ENCODE measurements at regions not wholly inside any gene's neighbourhood (a gene's known extent, or its start where the extent isn't known, plus 50 kb on each side); places are given as distances from the start of the nearest gene placed in this dataset.
A peak's percentile ranks its signal among the peaks of the same experiment; 100 is the strongest.
"Not testable (repeated sequence)": the region's sequence is repeated elsewhere in the genome, so short reads cannot be mapped to it uniquely, and the experiment has no call there.

GRCh38 chr2:110344405-110345035, 128.1 kb downstream of the LIMS4 start:
- not testable (repeated sequence) for H3K27me3 ChIP-seq, H3K9me3 ChIP-seq, H3K36me3 ChIP-seq, H3K27ac ChIP-seq, H3K4me1 ChIP-seq, H3K4me3 ChIP-seq
- peak in 1 of 3 donors; percentile 11 for DNase-seq

DNA sequence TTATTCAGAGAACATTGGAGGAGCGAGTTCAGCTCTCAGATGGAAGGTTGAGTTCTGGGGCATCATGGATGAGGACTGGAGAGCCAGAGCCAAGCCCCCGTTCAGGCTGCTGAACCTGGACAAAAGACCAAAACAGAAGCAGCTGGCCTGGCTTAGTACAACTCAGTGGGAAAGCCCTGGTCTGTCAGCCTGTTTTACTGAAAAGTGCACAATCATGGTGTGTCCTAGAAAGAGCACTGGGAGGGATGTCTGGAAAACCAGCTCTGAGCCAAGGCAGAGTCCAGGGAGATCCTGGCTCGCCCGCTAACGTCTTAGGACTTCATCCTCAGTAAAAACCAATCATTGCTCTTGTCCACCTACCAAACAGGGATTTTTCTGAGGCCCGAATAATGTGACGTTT, 129.7 kb upstream of the MTLN start:
- not testable (repeated sequence) for H3K9me3 ChIP-seq, DNase-seq, H3K4me3 ChIP-seq, H3K27me3 ChIP-seq, H3K27ac ChIP-seq, H3K4me1 ChIP-seq, H3K36me3 ChIP-seq

- not testable (repeated sequence) for H3K36me3 ChIP-seq, DNase-seq
Measured at GRCh38 chr2:110339126-110339525, 126.8 kb upstream of the MTLN start.

GRCh38 chr2:110338277-110339003, 126.1 kb upstream of the MTLN start:
- DNase-seq: peak in 2 of 3 donors; percentile 45
- not testable (repeated sequence) for H3K9me3 ChIP-seq, H3K36me3 ChIP-seq, H3K4me3 ChIP-seq, H3K27me3 ChIP-seq, H3K4me1 ChIP-seq
- peak overlapping the region in 3 of 4 donors; percentile 39 to 73 (median 62) for H3K27ac ChIP-seq

More at GRCh38 chr2:110339126-110339525, 126.8 kb upstream of the MTLN start:
- H3K27ac ChIP-seq, H3K9me3 ChIP-seq, H3K27me3 ChIP-seq, H3K4me3 ChIP-seq, H3K4me1 ChIP-seq: not testable (repeated sequence)

DNA sequence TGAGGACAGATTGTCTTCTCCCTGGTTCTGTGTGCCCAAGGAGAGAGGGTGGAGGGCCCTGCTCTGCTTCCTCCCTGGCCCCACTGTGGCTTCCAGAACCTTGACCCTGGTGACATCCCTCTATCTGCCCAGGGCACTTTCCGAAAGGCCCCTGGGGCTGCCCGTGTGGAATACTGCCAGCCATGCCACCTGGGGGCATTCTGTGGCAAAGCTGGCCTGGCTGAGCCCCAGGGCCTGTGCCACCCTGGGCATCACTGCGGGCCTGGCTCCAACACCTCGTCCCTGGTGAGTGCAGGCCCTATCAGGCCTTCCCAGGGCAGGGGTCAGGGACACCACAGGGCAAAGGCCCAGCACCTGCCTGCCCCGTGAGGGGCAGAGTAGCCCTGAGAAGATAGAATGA, 123.7 kb upstream of the MTLN start:
- not testable (repeated sequence) for H3K4me1 ChIP-seq, H3K27ac ChIP-seq, H3K36me3 ChIP-seq, H3K9me3 ChIP-seq, H3K4me3 ChIP-seq, H3K27me3 ChIP-seq
- DNase-seq: peak in 2 of 3 donors; percentile 10 to 18

- not testable (repeated sequence) for H3K27ac ChIP-seq, H3K4me3 ChIP-seq, H3K27me3 ChIP-seq, H3K9me3 ChIP-seq, H3K36me3 ChIP-seq, H3K4me1 ChIP-seq
- peak in 1 of 3 donors; percentile 42 for DNase-seq
Measured at GRCh38 chr2:110335415-110336049, 123.2 kb upstream of the MTLN start.

GRCh38 chr2:110333114-110334095, 121.1 kb upstream of the MTLN start:
- peak in 2 of 3 donors; percentile 26 to 37 for DNase-seq

DNA sequence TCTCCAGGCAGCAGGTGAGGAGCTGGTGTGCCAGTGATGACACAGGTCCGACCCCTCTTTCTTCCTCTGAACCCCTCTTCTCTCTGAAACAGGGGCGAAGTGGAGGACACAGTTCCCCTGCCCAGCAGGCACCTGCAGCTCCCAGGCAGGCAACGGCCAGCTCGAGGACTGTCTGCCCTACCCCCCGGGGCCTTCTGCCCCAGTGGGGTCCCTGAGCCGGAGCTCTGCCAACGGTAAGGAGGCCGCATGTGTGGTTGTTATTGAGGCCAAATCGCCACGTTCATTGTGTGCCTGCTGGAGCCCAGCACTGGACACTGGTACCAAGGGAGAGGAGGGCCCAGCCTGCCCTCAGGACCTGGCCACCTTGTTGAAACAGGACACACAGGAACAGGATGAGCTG, 119.3 kb upstream of the MTLN start:
- H3K4me3 ChIP-seq, DNase-seq: not testable (repeated sequence)

More at GRCh38 chr2:110333114-110334095, 121.1 kb upstream of the MTLN start:
- not testable (repeated sequence) for H3K27ac ChIP-seq, H3K9me3 ChIP-seq, H3K27me3 ChIP-seq, H3K4me3 ChIP-seq, H3K36me3 ChIP-seq, H3K4me1 ChIP-seq

DNA sequence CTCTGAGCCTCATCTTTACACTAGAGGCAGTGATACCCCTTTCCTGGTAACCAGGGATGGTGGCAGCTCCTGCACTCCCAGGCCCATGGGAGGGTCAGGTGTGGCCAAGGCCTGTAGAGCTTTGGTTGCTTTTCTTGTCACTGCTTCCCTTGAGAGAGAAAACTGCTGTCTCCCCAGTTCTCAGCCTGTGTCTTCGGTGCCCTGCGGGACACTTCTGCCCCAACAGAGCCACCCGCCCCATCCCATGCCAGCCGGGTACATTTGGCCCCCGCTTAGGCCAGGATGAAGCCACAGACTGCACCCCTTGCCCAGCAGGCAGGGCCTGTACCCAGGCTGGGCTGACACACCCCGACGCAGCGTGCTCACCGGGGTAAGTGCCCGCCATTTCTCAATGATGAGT, 117.4 kb upstream of the MTLN start:
- H3K36me3 ChIP-seq, DNase-seq, H3K4me1 ChIP-seq, H3K27ac ChIP-seq, H3K4me3 ChIP-seq, H3K9me3 ChIP-seq, H3K27me3 ChIP-seq: not testable (repeated sequence)

More for the DNA sequence above, 119.3 kb upstream of the MTLN start:
- not testable (repeated sequence) for H3K27ac ChIP-seq, H3K36me3 ChIP-seq, H3K9me3 ChIP-seq, H3K27me3 ChIP-seq, H3K4me1 ChIP-seq

DNA sequence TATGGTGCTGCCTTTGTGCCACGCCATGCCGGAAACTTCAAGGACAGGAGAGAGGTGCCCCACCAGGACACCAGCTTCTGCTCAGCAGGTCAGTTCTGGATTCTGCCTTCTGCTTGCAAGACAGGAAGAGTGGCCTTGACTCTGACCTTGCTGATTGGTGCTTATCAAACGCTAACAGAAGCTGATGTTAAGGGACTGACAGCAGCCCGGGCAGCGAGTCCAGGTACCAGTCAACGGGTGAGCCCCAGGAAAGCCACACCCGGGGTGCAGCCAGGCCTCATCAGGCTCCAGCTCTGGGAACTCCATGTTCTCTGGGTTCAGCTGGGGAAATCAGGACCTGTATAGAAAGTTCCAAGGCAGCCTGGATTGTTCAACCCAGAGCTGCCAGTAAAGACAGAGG, 116.8 kb upstream of the MTLN start:
- DNase-seq: peak in 1 of 3 donors; percentile 61
- H3K9me3 ChIP-seq, H3K4me3 ChIP-seq, H3K4me1 ChIP-seq, H3K27me3 ChIP-seq, H3K27ac ChIP-seq, H3K36me3 ChIP-seq: not testable (repeated sequence)

DNA sequence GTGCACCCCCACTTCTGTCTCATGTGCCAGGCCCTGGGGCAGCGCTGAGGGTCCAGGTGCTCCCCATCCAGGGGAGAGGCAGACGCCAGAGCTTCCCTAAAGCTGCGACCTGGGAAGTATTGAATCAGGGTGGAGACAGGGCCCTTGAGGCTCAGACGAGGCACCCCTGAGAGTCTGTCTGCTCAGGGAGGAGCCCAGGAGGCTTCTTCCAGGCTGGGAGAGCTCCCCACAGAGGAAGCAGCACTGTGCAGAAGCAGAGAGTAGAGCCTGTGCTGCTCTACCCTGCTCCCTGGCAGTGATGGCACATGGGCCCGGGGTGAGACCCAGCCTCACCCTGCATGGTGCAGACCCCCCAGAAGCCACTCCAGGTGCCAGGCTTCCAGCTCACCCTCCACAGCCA, 116.3 kb upstream of the MTLN start:
- H3K4me3 ChIP-seq, H3K9me3 ChIP-seq: not testable (repeated sequence)

DNA sequence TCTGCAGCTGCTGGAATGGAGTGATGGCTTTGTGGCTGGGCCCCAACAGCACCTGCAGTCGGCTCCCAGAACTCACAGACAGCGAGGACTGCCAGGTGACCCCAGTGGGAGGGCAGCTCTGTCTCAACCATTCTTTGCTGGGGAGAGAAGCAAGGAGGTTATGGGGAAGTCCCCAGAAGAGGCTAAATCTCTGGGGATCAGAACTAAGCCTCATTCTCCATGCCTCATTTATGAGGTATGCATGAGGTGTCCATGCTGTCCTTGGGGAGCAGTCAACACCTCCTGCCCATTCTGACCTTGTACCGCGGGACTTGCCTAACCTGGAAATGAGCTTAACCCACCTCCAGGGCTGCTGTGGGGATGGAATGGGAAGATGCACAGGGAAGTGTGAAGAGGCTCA, 111.5 kb upstream of the MTLN start:
- not testable (repeated sequence) for DNase-seq, H3K9me3 ChIP-seq, H3K4me3 ChIP-seq, H3K27ac ChIP-seq, H3K36me3 ChIP-seq, H3K4me1 ChIP-seq, H3K27me3 ChIP-seq

More for the DNA sequence above, 116.3 kb upstream of the MTLN start:
- H3K27ac ChIP-seq, H3K4me1 ChIP-seq, H3K36me3 ChIP-seq, H3K27me3 ChIP-seq: not testable (repeated sequence)
- peak in 1 of 3 donors; percentile 30 for DNase-seq

DNA sequence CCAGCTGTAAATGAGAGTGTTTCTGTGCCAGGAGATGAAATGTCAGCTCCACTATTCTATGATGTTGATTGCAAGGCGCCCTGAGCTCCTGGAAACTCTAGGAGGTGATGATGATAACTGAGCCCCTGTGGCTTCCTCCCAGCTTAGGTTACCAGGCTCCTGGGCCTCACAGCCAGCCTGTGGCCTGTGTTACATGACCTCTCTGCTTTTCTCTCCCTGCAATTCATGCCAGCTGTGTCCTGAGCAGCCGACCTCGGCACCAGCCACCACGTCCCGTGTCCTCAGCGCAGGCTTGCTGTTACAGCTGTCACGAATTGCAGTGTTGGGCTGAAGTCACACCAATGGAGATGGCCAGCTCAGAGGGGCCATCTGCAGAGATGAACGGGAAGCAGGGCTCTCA, 110.2 kb upstream of the MTLN start:
- H3K36me3 ChIP-seq, H3K4me1 ChIP-seq, H3K27ac ChIP-seq, H3K27me3 ChIP-seq, H3K4me3 ChIP-seq, DNase-seq, H3K9me3 ChIP-seq: not testable (repeated sequence)

- DNase-seq, H3K4me3 ChIP-seq, H3K27ac ChIP-seq, H3K36me3 ChIP-seq, H3K27me3 ChIP-seq, H3K4me1 ChIP-seq, H3K9me3 ChIP-seq: not testable (repeated sequence)
Measured at GRCh38 chr2:110320834-110321563, 108.7 kb upstream of the MTLN start.

Data from Peyer's patch (tissue), 4 donors.